ENCODE measurements at regions not wholly inside any gene's neighbourhood (a gene's known extent, or its start where the extent isn't known, plus 50 kb on each side); places are given as distances from the start of the nearest gene placed in this dataset.
"Not testable (repeated sequence)": the region's sequence is repeated elsewhere in the genome, so short reads cannot be mapped to it uniquely, and the experiment has no call there.

DNA sequence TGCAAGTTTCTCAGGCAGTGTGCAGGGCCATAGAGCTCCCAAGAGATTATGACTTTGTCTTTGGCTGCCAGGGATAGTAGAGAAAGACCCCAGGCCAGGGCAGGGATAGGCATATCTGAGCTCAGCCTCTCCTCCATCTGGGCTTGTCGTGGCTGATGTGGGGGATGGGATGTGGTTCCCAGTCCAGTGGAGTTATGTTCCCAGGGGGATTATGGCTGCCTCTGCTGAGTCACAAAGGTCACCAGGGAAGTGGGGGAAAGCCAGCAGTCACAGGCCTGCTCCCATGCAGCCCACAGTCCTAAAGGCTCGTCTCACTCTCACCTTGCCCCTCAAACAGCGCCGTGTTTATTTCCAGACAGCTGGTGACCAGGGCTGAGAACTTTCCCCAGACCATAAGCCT lies 354.9 kb downstream of the SI start:
- WGBS (ENCODE audit: extremely low coverage, insufficient coverage, low lambda C conversion rate), result no CpG with 5 or more reads among the region's 4 CpGs

DNA sequence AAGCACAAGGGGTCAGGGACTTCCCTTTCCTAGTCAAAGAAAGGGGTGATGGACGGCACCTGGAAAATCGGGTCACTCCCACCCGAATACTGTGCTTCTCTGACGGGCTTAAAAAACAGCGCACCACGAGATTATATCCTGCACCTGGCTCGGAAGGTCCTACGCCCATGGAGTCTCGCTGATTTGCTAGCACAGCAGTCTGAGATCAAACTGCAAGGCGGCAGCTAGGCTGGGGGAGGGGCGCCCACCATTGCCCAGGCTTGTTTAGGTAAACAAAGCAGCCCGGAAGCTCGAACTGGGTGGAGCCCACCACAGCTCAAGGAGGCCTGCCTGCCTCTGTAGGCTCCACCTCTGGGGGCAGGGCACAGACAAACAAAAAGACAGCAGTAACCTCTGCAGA lies 375.5 kb downstream of the SI start:
- H3K4me1 ChIP-seq (ENCODE audit: control insufficient read depth, low read depth, low read length); H3K23ac ChIP-seq (ENCODE audit: low read length); H3K4me2 ChIP-seq (ENCODE audit: low read length); H3K56ac ChIP-seq (ENCODE audit: low read length); H3K4me3 ChIP-seq (ENCODE audit: low read length); H4K8ac ChIP-seq (ENCODE audit: low read depth, low read length); H3K79me2 ChIP-seq (ENCODE audit: control insufficient read depth, insufficient read depth, low read length); H2BK120ac ChIP-seq (ENCODE audit: low read depth, low read length); H2BK15ac ChIP-seq (replicated peaks; ENCODE audit: low read depth); DNase-seq; H4K5ac ChIP-seq (ENCODE audit: low read length); H2AK5ac ChIP-seq (ENCODE audit: low read length); H3K18ac ChIP-seq (ENCODE audit: low read length); H3K4ac ChIP-seq (ENCODE audit: low read depth, low read length); H3K27ac ChIP-seq (ENCODE audit: low read depth, low read length); H2BK5ac ChIP-seq (ENCODE audit: low read length); H3K36me3 ChIP-seq (ENCODE audit: control insufficient read depth, insufficient read depth, low read length); H3K79me1 ChIP-seq (ENCODE audit: low read length); H3K9ac ChIP-seq (ENCODE audit: low read length); H3K27me3 ChIP-seq (ENCODE audit: insufficient read depth, low read length, poor library complexity): not testable (repeated sequence)
- no CpG with 5 or more reads among the region's 13 CpGs for WGBS (ENCODE audit: extremely low coverage, insufficient coverage, low lambda C conversion rate)

More for the DNA sequence above, 354.9 kb downstream of the SI start:
- Histone ChIP-seq H2BK120ac (ENCODE audit: low read depth, low read length) (no peak overlapping the region), H3K36me3 (ENCODE audit: control insufficient read depth, insufficient read depth, low read length) (no peaks in the 10 kb centered on the region), H2AK5ac (ENCODE audit: low read length) (no peak overlapping the region), H4K5ac (ENCODE audit: low read length) (no peak overlapping the region), H3K56ac (ENCODE audit: low read length) (no peak overlapping the region), H2BK15ac (replicated peaks; ENCODE audit: low read depth) (no peak overlapping the region), H3K4me2 (ENCODE audit: low read length) (no peak overlapping the region), H3K9ac (ENCODE audit: low read length) (no peak overlapping the region), H3K27me3 (ENCODE audit: insufficient read depth, low read length, poor library complexity) (no peaks in the 10 kb centered on the region), H3K4me3 (ENCODE audit: low read length) (no peak overlapping the region), H3K27ac (ENCODE audit: low read depth, low read length) (no peak overlapping the region), H3K4me1 (ENCODE audit: control insufficient read depth, low read depth, low read length) (no peaks in the 10 kb centered on the region), H3K23ac (ENCODE audit: low read length) (no peak overlapping the region), H3K18ac (ENCODE audit: low read length) (no peak overlapping the region), H3K79me2 (ENCODE audit: control insufficient read depth, insufficient read depth, low read length) (no peaks in the 10 kb centered on the region), H3K79me1 (ENCODE audit: low read length) (no peaks in the 10 kb centered on the region), H4K8ac (ENCODE audit: low read depth, low read length) (no peak overlapping the region), H2BK5ac (ENCODE audit: low read length) (no peak overlapping the region), H3K4ac (ENCODE audit: low read depth, low read length) (no peak overlapping the region)
- peak; percentile 2 for DNase-seq

DNA sequence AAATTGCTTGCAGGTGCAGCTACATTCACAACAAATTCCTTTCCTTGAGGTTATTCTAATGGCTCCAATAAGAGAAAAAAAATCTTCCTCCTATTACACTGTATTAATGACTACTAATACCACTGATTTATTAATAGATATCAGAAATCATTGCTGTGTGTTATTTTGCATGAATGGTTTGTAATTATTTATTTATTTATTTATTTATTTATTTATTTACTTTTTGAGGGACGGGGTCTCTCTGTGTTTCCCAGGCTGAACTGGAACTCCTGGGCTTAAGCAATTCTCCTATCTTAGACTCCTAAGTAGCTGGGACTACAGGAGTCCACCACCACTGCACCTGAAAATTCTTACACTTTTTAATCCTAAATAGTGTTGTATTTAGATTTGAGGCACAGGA lies 390.4 kb downstream of the SI start:
- Histone ChIP-seq H2BK5ac (ENCODE audit: low read length) (no peak overlapping the region), H2AK5ac (ENCODE audit: low read length) (no peak overlapping the region), H3K4me1 (ENCODE audit: control insufficient read depth, low read depth, low read length) (no peaks in the 10 kb centered on the region), H3K4me2 (ENCODE audit: low read length) (no peak overlapping the region), H3K79me2 (ENCODE audit: control insufficient read depth, insufficient read depth, low read length) (no peaks in the 10 kb centered on the region), H3K4me3 (ENCODE audit: low read length) (no peak overlapping the region), H2BK120ac (ENCODE audit: low read depth, low read length) (no peak overlapping the region), H3K27ac (ENCODE audit: low read depth, low read length) (no peak overlapping the region), H3K79me1 (ENCODE audit: low read length) (no peaks in the 10 kb centered on the region), H3K18ac (ENCODE audit: low read length) (no peak overlapping the region), H3K9ac (ENCODE audit: low read length) (no peak overlapping the region), H3K56ac (ENCODE audit: low read length) (no peak overlapping the region), H3K4ac (ENCODE audit: low read depth, low read length) (no peak overlapping the region), H3K27me3 (ENCODE audit: insufficient read depth, low read length, poor library complexity) (no peaks in the 10 kb centered on the region), H3K36me3 (ENCODE audit: control insufficient read depth, insufficient read depth, low read length) (no peaks in the 10 kb centered on the region), H4K8ac (ENCODE audit: low read depth, low read length) (no peak overlapping the region), H3K23ac (ENCODE audit: low read length) (no peak overlapping the region), H4K5ac (ENCODE audit: low read length) (no peak overlapping the region), H2BK15ac (replicated peaks; ENCODE audit: low read depth) (no peak overlapping the region)
- WGBS (ENCODE audit: extremely low coverage, insufficient coverage, low lambda C conversion rate), result no CpG with 5 or more reads among the region's 1 CpG
- no peak for DNase-seq

DNA sequence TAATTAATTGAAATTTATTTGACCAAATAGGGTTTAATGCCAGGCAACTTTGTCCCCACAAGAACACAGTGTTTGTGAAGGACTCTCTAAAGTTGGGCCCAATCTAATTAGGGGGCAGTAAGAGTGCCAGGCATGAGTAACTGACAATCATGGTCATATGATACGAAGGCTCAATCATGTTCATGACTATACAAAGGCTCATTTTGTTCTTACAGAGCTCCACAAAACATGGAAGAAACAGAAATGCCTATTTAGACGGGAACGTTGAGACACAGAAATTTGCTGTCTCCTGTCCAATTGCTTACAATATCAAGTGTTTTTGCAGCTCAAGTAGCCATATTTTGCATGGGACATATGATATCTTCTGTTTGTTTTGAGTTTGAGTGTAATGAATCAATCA lies 391.1 kb downstream of the SI start:
- H3K4me1 ChIP-seq (ENCODE audit: control insufficient read depth, low read depth, low read length), result no peaks in the 10 kb centered on the region
- DNase-seq, result no peak
- H3K27me3 ChIP-seq (ENCODE audit: insufficient read depth, low read length, poor library complexity), result no peaks in the 10 kb centered on the region
- no peak overlapping the region for H3K27ac ChIP-seq (ENCODE audit: low read depth, low read length)
- no peak overlapping the region for H2BK120ac ChIP-seq (ENCODE audit: low read depth, low read length)
- H3K56ac ChIP-seq (ENCODE audit: low read length), result no peak overlapping the region
- no peak overlapping the region for H2BK5ac ChIP-seq (ENCODE audit: low read length)
- H2AK5ac ChIP-seq (ENCODE audit: low read length), result no peak overlapping the region
- H2BK15ac ChIP-seq (replicated peaks; ENCODE audit: low read depth), result no peak overlapping the region
- no peak overlapping the region for H3K4ac ChIP-seq (ENCODE audit: low read depth, low read length)
- H3K36me3 ChIP-seq (ENCODE audit: control insufficient read depth, insufficient read depth, low read length), result no peaks in the 10 kb centered on the region
- H3K4me3 ChIP-seq (ENCODE audit: low read length), result no peak overlapping the region
- no peak overlapping the region for H3K4me2 ChIP-seq (ENCODE audit: low read length)
- no peaks in the 10 kb centered on the region for H3K79me1 ChIP-seq (ENCODE audit: low read length)
- no peak overlapping the region for H3K9ac ChIP-seq (ENCODE audit: low read length)
- no peak overlapping the region for H3K18ac ChIP-seq (ENCODE audit: low read length)
- no peak overlapping the region for H4K8ac ChIP-seq (ENCODE audit: low read depth, low read length)
- WGBS (ENCODE audit: extremely low coverage, insufficient coverage, low lambda C conversion rate), result no CpG with 5 or more reads among the region's 3 CpGs
- no peaks in the 10 kb centered on the region for H3K79me2 ChIP-seq (ENCODE audit: control insufficient read depth, insufficient read depth, low read length)
- H3K23ac ChIP-seq (ENCODE audit: low read length), result no peak overlapping the region
- no peak overlapping the region for H4K5ac ChIP-seq (ENCODE audit: low read length)

DNA sequence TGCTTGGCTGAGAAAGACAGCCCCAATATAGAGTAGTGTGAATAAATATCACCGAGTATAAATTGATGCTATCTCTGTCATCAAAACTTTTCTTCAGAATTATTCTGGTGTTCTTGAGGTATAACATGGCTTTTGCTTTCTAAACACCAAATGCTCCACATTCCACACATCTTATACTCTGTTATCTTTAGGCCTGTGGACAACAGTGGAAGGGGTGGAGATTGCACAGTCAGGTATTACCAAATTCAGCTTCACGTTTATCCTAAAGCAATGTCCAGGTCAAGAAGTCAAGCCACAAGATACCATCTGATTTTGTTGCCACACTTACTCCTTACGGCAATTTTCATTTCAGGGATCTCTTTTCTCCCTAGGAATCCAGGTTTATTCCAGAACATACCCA lies 394.8 kb downstream of the SI start:
- no peak overlapping the region for H2BK5ac ChIP-seq (ENCODE audit: low read length)
- no CpG with 5 or more reads among the region's 3 CpGs for WGBS (ENCODE audit: extremely low coverage, insufficient coverage, low lambda C conversion rate)

DNA sequence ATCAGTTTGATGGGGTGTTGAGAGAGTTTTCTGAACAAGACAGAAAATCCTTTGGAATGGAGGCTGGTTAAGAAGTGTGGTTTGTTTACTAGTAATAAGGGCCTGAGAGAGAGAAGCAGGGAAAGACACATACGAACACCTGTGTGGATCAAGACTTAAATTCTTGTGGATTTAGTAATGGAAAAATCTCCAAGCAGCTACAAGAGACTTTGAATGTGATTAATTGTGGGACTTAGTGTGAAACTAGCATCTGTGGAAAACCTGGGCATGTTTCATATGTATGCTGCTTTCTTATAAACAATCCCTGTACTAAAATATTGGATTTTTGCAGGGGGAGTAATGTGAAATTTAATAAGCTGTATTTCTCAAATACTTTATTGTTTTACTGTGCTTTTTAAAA lies 399.1 kb downstream of the SI start:
- H2AK5ac ChIP-seq (ENCODE audit: low read length), result no peak overlapping the region
- H3K18ac ChIP-seq (ENCODE audit: low read length), result no peak overlapping the region
- DNase-seq, result no peak
- no peaks in the 10 kb centered on the region for H3K79me1 ChIP-seq (ENCODE audit: low read length)
- H3K27me3 ChIP-seq (ENCODE audit: insufficient read depth, low read length, poor library complexity), result no peaks in the 10 kb centered on the region
- no peak overlapping the region for H4K5ac ChIP-seq (ENCODE audit: low read length)
- no peak overlapping the region for H3K23ac ChIP-seq (ENCODE audit: low read length)
- H3K36me3 ChIP-seq (ENCODE audit: control insufficient read depth, insufficient read depth, low read length), result no peaks in the 10 kb centered on the region
- H4K8ac ChIP-seq (ENCODE audit: low read depth, low read length), result no peak overlapping the region
- H2BK120ac ChIP-seq (ENCODE audit: low read depth, low read length), result no peak overlapping the region
- no peak overlapping the region for H3K4me3 ChIP-seq (ENCODE audit: low read length)
- no peaks in the 10 kb centered on the region for H3K79me2 ChIP-seq (ENCODE audit: control insufficient read depth, insufficient read depth, low read length)
- H2BK15ac ChIP-seq (replicated peaks; ENCODE audit: low read depth), result no peak overlapping the region
- no peaks in the 10 kb centered on the region for H3K4me1 ChIP-seq (ENCODE audit: control insufficient read depth, low read depth, low read length)
- H3K9ac ChIP-seq (ENCODE audit: low read length), result no peak overlapping the region
- no peak overlapping the region for H3K56ac ChIP-seq (ENCODE audit: low read length)
- H3K4ac ChIP-seq (ENCODE audit: low read depth, low read length), result no peak overlapping the region
- H3K27ac ChIP-seq (ENCODE audit: low read depth, low read length), result no peak overlapping the region
- WGBS (ENCODE audit: extremely low coverage, insufficient coverage, low lambda C conversion rate), result no CpG with 5 or more reads among the region's 1 CpG
- no peak overlapping the region for H2BK5ac ChIP-seq (ENCODE audit: low read length)
- H3K4me2 ChIP-seq (ENCODE audit: low read length), result no peak overlapping the region

More for the DNA sequence above, 394.8 kb downstream of the SI start:
- DNase-seq, result no peak
- H3K56ac ChIP-seq (ENCODE audit: low read length), result no peak overlapping the region
- no peak overlapping the region for H3K4me3 ChIP-seq (ENCODE audit: low read length)
- H3K4ac ChIP-seq (ENCODE audit: low read depth, low read length), result no peak overlapping the region
- no peak overlapping the region for H3K9ac ChIP-seq (ENCODE audit: low read length)
- H3K23ac ChIP-seq (ENCODE audit: low read length), result no peak overlapping the region
- no peak overlapping the region for H2BK120ac ChIP-seq (ENCODE audit: low read depth, low read length)
- no peaks in the 10 kb centered on the region for H3K4me1 ChIP-seq (ENCODE audit: control insufficient read depth, low read depth, low read length)
- H2AK5ac ChIP-seq (ENCODE audit: low read length), result no peak overlapping the region
- no peak overlapping the region for H3K18ac ChIP-seq (ENCODE audit: low read length)
- H3K27me3 ChIP-seq (ENCODE audit: insufficient read depth, low read length, poor library complexity), result no peaks in the 10 kb centered on the region
- no peak overlapping the region for H4K8ac ChIP-seq (ENCODE audit: low read depth, low read length)
- no peaks in the 10 kb centered on the region for H3K79me2 ChIP-seq (ENCODE audit: control insufficient read depth, insufficient read depth, low read length)
- no peak overlapping the region for H4K5ac ChIP-seq (ENCODE audit: low read length)
- H3K79me1 ChIP-seq (ENCODE audit: low read length), result no peaks in the 10 kb centered on the region
- H3K27ac ChIP-seq (ENCODE audit: low read depth, low read length), result no peak overlapping the region
- H3K4me2 ChIP-seq (ENCODE audit: low read length), result no peak overlapping the region
- H3K36me3 ChIP-seq (ENCODE audit: control insufficient read depth, insufficient read depth, low read length), result no peaks in the 10 kb centered on the region
- no peak overlapping the region for H2BK15ac ChIP-seq (replicated peaks; ENCODE audit: low read depth)

All from mesendoderm (in vitro differentiated cells).